Mucosa of descending colon (tissue), 3 donors: ENCODE measurements at regions not wholly inside any gene's neighbourhood (a gene's known extent, or its start where the extent isn't known, plus 50 kb on each side); places are given as distances from the start of the nearest gene placed in this dataset.

Experiments
- ATAC-seq: fragments of 200-7000 bp; cut with Tn5 transposase; one replicate; pipeline ENCODE4 v1.9.1; 2020; ENCODE audit warnings: mild to moderate bottlenecking, moderate library complexity
- DNase-seq, 3 donors: peaks; one replicate each; pipeline ENCODE4 v3.0.0-alpha.2; 2020
- H3K36me3 ChIP-seq: fragments of 200-600 bp; one replicate; pipeline ENCODE4 v1.8.0; 2021; ENCODE audit warnings: low read depth, mild to moderate bottlenecking
- H3K4me1 ChIP-seq: fragments of 200-600 bp; one replicate; pipeline ENCODE4 v1.8.0; 2021; ENCODE audit warnings: low read depth, mild to moderate bottlenecking
- H3K4me3 ChIP-seq: fragments of 200-600 bp; one replicate; pipeline ENCODE4 v1.8.0; 2021; ENCODE audit warnings: mild to moderate bottlenecking
- H3K9me3 ChIP-seq: fragments of 200-600 bp; one replicate; pipeline ENCODE4 v1.8.0; 2021; ENCODE audit warnings: mild to moderate bottlenecking
- CTCF ChIP-seq: fragments of 200-600 bp; IDR thresholded peaks from one replicate; pipeline ENCODE4 v1.8.0; 2022; ENCODE audit warnings: antibody characterized with exemption, mild to moderate bottlenecking
- intact Hi-C, 2 donors: fragments of 100-400 bp; cut with DNase I in 1 of 2; cut with micrococcal nuclease in 1 of 2; formaldehyde crosslinking; loops; one replicate each; pipeline versions ENCODE4 v1.11.0 to v1.11.1; 2022; cut with DNase I, micrococcal nuclease
- donor health status: DM: no; HTN: no; CAD: no; lungs with moderate emphysema.
- donor health status: DM: no; HTN: no; CAD: no.
- donor health status: DM: no; HTN: yes; CAD: no.

DNA sequence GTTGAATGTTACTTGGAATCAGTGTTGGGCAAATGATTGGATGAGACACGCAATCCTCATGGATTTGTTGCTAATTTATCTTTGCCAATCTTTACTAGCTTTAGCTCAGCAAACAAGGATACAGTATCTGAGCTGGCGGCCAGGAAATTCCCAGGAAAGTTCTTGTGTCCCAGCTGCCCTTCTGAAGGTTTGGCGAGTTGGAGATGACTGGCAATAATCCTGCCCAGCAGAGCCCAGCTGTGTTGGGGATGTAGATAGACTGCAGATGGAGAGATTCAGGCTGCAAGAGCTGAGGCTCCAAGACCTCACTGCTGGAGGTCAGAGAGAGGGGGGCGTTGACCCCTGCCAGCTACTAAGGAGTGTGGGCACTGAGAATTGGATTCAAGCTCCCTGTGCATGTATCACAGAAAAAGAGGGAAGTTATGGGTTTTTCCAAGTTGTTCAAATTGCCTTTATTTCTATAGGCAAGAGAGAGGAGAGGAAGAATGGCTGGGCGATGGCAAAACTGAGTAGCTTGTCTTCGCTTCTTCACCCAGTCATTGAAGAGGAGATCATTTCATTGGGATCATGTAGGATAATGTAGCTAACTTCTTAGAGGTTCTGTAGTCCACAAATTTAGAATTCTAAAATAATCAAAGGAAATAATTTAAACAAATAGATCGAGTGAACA, 506.8 kb upstream of the LRATD1 start:
- no peaks in the 10 kb centered on the region for H3K4me1 ChIP-seq
- no peaks in the 10 kb centered on the region for H3K9me3 ChIP-seq
- H3K4me3 ChIP-seq = no peak overlapping the region
- TF ChIP-seq CTCF = no peak
- intact Hi-C loops = no loop called here
- ATAC-seq (no peak), DNase-seq (no peak)
- H3K36me3 ChIP-seq = no peaks in the 10 kb centered on the region

GRCh38 chr2:14126846-14127245, 505.7 kb upstream of the LRATD1 start:
- Histone ChIP-seq H3K4me1 (no peaks in the 10 kb centered on the region), H3K4me3 (no peak overlapping the region), H3K9me3 (no peaks in the 10 kb centered on the region), H3K36me3 (no peaks in the 10 kb centered on the region)
- no peak for ATAC-seq
- DNase-seq = no peak
- no peak for TF ChIP-seq CTCF
- intact Hi-C loops = no loop called here

- no peak for TF ChIP-seq CTCF
- no peaks in the 10 kb centered on the region for H3K36me3 ChIP-seq
- no peak for DNase-seq
- H3K4me3 ChIP-seq = no peak overlapping the region
- no peaks in the 10 kb centered on the region for H3K4me1 ChIP-seq
- no peaks in the 10 kb centered on the region for H3K9me3 ChIP-seq
- intact Hi-C loops = no loop called here
- ATAC-seq = no peak
Observed at GRCh38 chr2:14127765-14128164, 504.8 kb upstream of the LRATD1 start.

DNA sequence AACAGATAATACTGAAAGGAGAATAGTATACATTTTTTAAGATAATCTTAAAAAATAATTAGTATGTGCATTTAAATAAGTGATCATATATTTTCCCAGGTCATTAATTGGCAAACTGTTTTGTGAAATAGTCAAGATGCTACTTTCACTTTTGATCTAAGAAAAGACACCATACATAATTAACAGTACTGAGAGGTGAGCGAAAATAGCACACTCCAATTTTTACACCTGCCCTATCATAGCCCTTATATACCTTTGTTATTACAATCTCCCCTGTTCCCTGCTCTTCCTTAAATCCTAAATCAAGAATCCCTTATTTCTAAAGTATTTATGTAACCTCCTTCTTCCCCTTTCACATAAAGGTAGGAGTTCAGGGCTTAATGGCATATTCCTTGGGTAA, 500.1 kb upstream of the LRATD1 start:
- no peak for TF ChIP-seq CTCF
- Histone ChIP-seq H3K4me3 (no peak overlapping the region), H3K9me3 (no peaks in the 10 kb centered on the region), H3K36me3 (no peaks in the 10 kb centered on the region), H3K4me1 (no peaks in the 10 kb centered on the region)
- DNase-seq = no peak
- no peak for ATAC-seq
- intact Hi-C loops = no loop called here

GRCh38 chr2:14134771-14135170, 497.7 kb upstream of the LRATD1 start:
- no peak for TF ChIP-seq CTCF
- Histone ChIP-seq H3K4me1 (no peaks in the 10 kb centered on the region), H3K9me3 (no peaks in the 10 kb centered on the region), H3K4me3 (no peak overlapping the region), H3K36me3 (no peaks in the 10 kb centered on the region)
- intact Hi-C loops = no loop called here
- ATAC-seq = no peak
- DNase-seq = no peak

- intact Hi-C loops = no loop called here
- Histone ChIP-seq H3K9me3 (no peaks in the 10 kb centered on the region), H3K4me1 (no peaks in the 10 kb centered on the region), H3K36me3 (no peaks in the 10 kb centered on the region), H3K4me3 (no peak overlapping the region)
- TF ChIP-seq CTCF = no peak
- DNase-seq = no peak
- no peak for ATAC-seq
Observed at GRCh38 chr2:14136030-14136429, 496.5 kb upstream of the LRATD1 start.
